Immature natural killer cell (primary cell): ENCODE measurements at regions not wholly inside any gene's neighbourhood (a gene's known extent, or its start where the extent isn't known, plus 50 kb on each side); places are given as distances from the start of the nearest gene placed in this dataset.
"Not testable (repeated sequence)": the region's sequence is repeated elsewhere in the genome, so short reads cannot be mapped to it uniquely, and the experiment has no call there.

Source experiments
- DNase-seq, 3 donors: peaks; one replicate each; pipeline ENCODE4 v3.0.0; 2022; ENCODE audit warnings: mixed read lengths in 1 of 3
- H3K27ac Mint-ChIP-seq, 6 donors: one replicate each; pipeline ENCODE4 v1.8.0; 2020; ENCODE audit warnings: mixed read lengths in 6 of 6, mild to moderate bottlenecking in 5 of 6, inconsistent platforms in 4 of 6, moderate library complexity in 3 of 6
- H3K27me3 Mint-ChIP-seq, 3 donors: one replicate each; pipeline ENCODE4 v1.8.0; 2020 to 2021; ENCODE audit warnings: low read depth in 3 of 3, mild to moderate bottlenecking in 3 of 3, mixed read lengths in 3 of 3, moderate library complexity in 3 of 3, inconsistent platforms in 1 of 3
- H3K36me3 Mint-ChIP-seq, 3 donors: one replicate each; pipeline ENCODE4 v1.8.0; 2020; ENCODE audit warnings: mixed read lengths in 3 of 3, inconsistent platforms in 2 of 3, mild to moderate bottlenecking in 2 of 3
- H3K4me1 Mint-ChIP-seq, 2 donors: one replicate each; pipeline ENCODE4 v1.8.0; 2020; ENCODE audit warnings: inconsistent platforms in 2 of 2, mild to moderate bottlenecking in 2 of 2, mixed read lengths in 2 of 2, moderate library complexity in 1 of 2
- H3K4me3 Mint-ChIP-seq, 5 donors: one replicate each; pipeline ENCODE4 v1.8.0; 2020; ENCODE audit warnings: mild to moderate bottlenecking in 5 of 5, mixed read lengths in 5 of 5, inconsistent platforms in 3 of 5, moderate library complexity in 3 of 5
- H3K9me3 Mint-ChIP-seq, 6 donors: one replicate each; pipeline ENCODE4 v1.8.0; 2020; ENCODE audit warnings: mild to moderate bottlenecking in 6 of 6, mixed read lengths in 6 of 6, inconsistent platforms in 4 of 6, moderate library complexity in 3 of 6

GRCh38 chr5:40198736-40199135, 481.0 kb upstream of the PTGER4 start:
- no peaks in the 10 kb centered on the region for H3K9me3 Mint-ChIP-seq
- no peak for DNase-seq
- no peak overlapping the region for H3K4me3 Mint-ChIP-seq
- peaks cover 0 to 7% of the 10 kb centered on the region in 2 donors for H3K4me1 Mint-ChIP-seq
- H3K36me3 Mint-ChIP-seq: no peaks in the 10 kb centered on the region
- no peak overlapping the region for H3K27ac Mint-ChIP-seq
- H3K27me3 Mint-ChIP-seq: peaks cover 0 to 2% (median 2%) of the 10 kb centered on the region in 3 donors

GRCh38 chr5:40195574-40195973, 484.1 kb upstream of the PTGER4 start:
- not testable (repeated sequence) for H3K9me3 Mint-ChIP-seq, H3K4me3 Mint-ChIP-seq, H3K27ac Mint-ChIP-seq, H3K4me1 Mint-ChIP-seq, H3K36me3 Mint-ChIP-seq, DNase-seq, H3K27me3 Mint-ChIP-seq

GRCh38 chr5:40191150-40191549, 488.6 kb upstream of the PTGER4 start:
- no peak for DNase-seq
- Mint-ChIP-seq H3K4me1 (no peaks in the 10 kb centered on the region), H3K4me3 (no peak overlapping the region), H3K9me3 (no peaks in the 10 kb centered on the region), H3K27ac (no peak overlapping the region), H3K27me3 (peaks cover 0 to 4% (median 0%) of the 10 kb centered on the region in 3 donors), H3K36me3 (no peaks in the 10 kb centered on the region)

GRCh38 chr5:40172721-40173120, 507.0 kb upstream of the PTGER4 start:
- Mint-ChIP-seq H3K27me3 (no peaks in the 10 kb centered on the region), H3K9me3 (peaks cover 0 to 13% (median 4%) of the 10 kb centered on the region in 6 donors), H3K4me1 (no peaks in the 10 kb centered on the region), H3K4me3 (no peak overlapping the region), H3K36me3 (peaks cover 8 to 9% (median 9%) of the 10 kb centered on the region in 3 donors), H3K27ac (no peak overlapping the region)
- DNase-seq: no peak

GRCh38 chr5:40171971-40172370, 507.7 kb upstream of the PTGER4 start:
- peaks cover 0 to 11% (median 3%) of the 10 kb centered on the region in 6 donors for H3K9me3 Mint-ChIP-seq
- no peak for DNase-seq
- no peak overlapping the region for H3K27ac Mint-ChIP-seq
- no peaks in the 10 kb centered on the region for H3K4me1 Mint-ChIP-seq
- no peaks in the 10 kb centered on the region for H3K27me3 Mint-ChIP-seq
- no peak overlapping the region for H3K4me3 Mint-ChIP-seq
- H3K36me3 Mint-ChIP-seq: peaks cover 6 to 9% (median 9%) of the 10 kb centered on the region in 3 donors

GRCh38 chr5:40167283-40167682, 512.4 kb upstream of the PTGER4 start:
- Mint-ChIP-seq H3K4me3 (no peak overlapping the region), H3K9me3 (peaks cover 0 to 6% (median 2%) of the 10 kb centered on the region in 6 donors), H3K4me1 (peaks cover 0 to 6% of the 10 kb centered on the region in 2 donors), H3K36me3 (peaks cover 0 to 6% (median 5%) of the 10 kb centered on the region in 3 donors), H3K27ac (no peak overlapping the region), H3K27me3 (no peaks in the 10 kb centered on the region)
- DNase-seq: no peak

GRCh38 chr5:40166802-40167201, 512.9 kb upstream of the PTGER4 start:
- Mint-ChIP-seq H3K36me3 (peaks cover 1 to 6% (median 5%) of the 10 kb centered on the region in 3 donors), H3K4me3 (no peak overlapping the region), H3K4me1 (peaks cover 0 to 6% of the 10 kb centered on the region in 2 donors), H3K27ac (no peak overlapping the region), H3K9me3 (peaks cover 0 to 6% (median 2%) of the 10 kb centered on the region in 6 donors), H3K27me3 (no peaks in the 10 kb centered on the region)
- no peak for DNase-seq

- peaks cover 0 to 6% of the 10 kb centered on the region in 2 donors for H3K4me1 Mint-ChIP-seq
- H3K36me3 Mint-ChIP-seq: peaks cover 5 to 6% (median 5%) of the 10 kb centered on the region in 3 donors
- H3K27ac Mint-ChIP-seq: no peak overlapping the region
- peaks cover 0 to 6% (median 2%) of the 10 kb centered on the region in 6 donors for H3K9me3 Mint-ChIP-seq
- no peaks in the 10 kb centered on the region for H3K27me3 Mint-ChIP-seq
- peak; percentile 4 to 34 (median 16) for DNase-seq
- H3K4me3 Mint-ChIP-seq: no peak overlapping the region
These were observed 513.7 kb upstream of the PTGER4 start for GRCh38 chr5:40165789-40166728.

GRCh38 chr5:40165106-40165788, 514.5 kb upstream of the PTGER4 start:
- H3K4me1 Mint-ChIP-seq: peaks cover 0 to 6% of the 10 kb centered on the region in 2 donors
- peaks cover 5 to 6% (median 5%) of the 10 kb centered on the region in 3 donors for H3K36me3 Mint-ChIP-seq
- no peak overlapping the region for H3K4me3 Mint-ChIP-seq
- H3K27ac Mint-ChIP-seq: no peak overlapping the region
- peaks cover 0 to 6% (median 0%) of the 10 kb centered on the region in 6 donors for H3K9me3 Mint-ChIP-seq
- no peak for DNase-seq
- no peaks in the 10 kb centered on the region for H3K27me3 Mint-ChIP-seq

- H3K27ac Mint-ChIP-seq: no peak overlapping the region
- no peak overlapping the region for H3K4me3 Mint-ChIP-seq
- no peaks in the 10 kb centered on the region for H3K9me3 Mint-ChIP-seq
- peaks cover 0 to 9% (median 0%) of the 10 kb centered on the region in 3 donors for H3K36me3 Mint-ChIP-seq
- H3K4me1 Mint-ChIP-seq: no peaks in the 10 kb centered on the region
- DNase-seq: no peak
- H3K27me3 Mint-ChIP-seq: peaks cover 0 to 5% (median 2%) of the 10 kb centered on the region in 3 donors
These were observed 519.3 kb upstream of the PTGER4 start for GRCh38 chr5:40160435-40160834.

- H3K4me3 Mint-ChIP-seq: no peak overlapping the region
- H3K36me3 Mint-ChIP-seq: peaks cover 0 to 4% (median 0%) of the 10 kb centered on the region in 3 donors
- H3K4me1 Mint-ChIP-seq: no peaks in the 10 kb centered on the region
- H3K27me3 Mint-ChIP-seq: peaks cover 2 to 11% (median 4%) of the 10 kb centered on the region in 3 donors
- H3K27ac Mint-ChIP-seq: no peak overlapping the region
- no peak for DNase-seq
- peaks cover 0 to 2% (median 0%) of the 10 kb centered on the region in 6 donors for H3K9me3 Mint-ChIP-seq
These were observed 525.5 kb upstream of the PTGER4 start for GRCh38 chr5:40154194-40154593.

GRCh38 chr5:40150896-40151295, 528.8 kb upstream of the PTGER4 start:
- Mint-ChIP-seq H3K36me3 (peaks cover 0 to 4% (median 0%) of the 10 kb centered on the region in 3 donors), H3K4me3 (no peak overlapping the region), H3K4me1 (no peaks in the 10 kb centered on the region), H3K9me3 (peaks cover 0 to 2% (median 0%) of the 10 kb centered on the region in 6 donors), H3K27me3 (peaks cover 2 to 6% (median 4%) of the 10 kb centered on the region in 3 donors), H3K27ac (no peak overlapping the region)
- DNase-seq: no peak

GRCh38 chr5:40141896-40142295, 537.8 kb upstream of the PTGER4 start:
- no peak for DNase-seq
- no peaks in the 10 kb centered on the region for H3K4me1 Mint-ChIP-seq
- H3K4me3 Mint-ChIP-seq: no peak overlapping the region
- H3K9me3 Mint-ChIP-seq: no peaks in the 10 kb centered on the region
- H3K36me3 Mint-ChIP-seq: peaks cover 0 to 4% (median 0%) of the 10 kb centered on the region in 3 donors
- peaks cover 0 to 11% (median 0%) of the 10 kb centered on the region in 3 donors for H3K27me3 Mint-ChIP-seq
- no peak overlapping the region for H3K27ac Mint-ChIP-seq

GRCh38 chr5:40141418-40141817, 538.3 kb upstream of the PTGER4 start:
- H3K9me3 Mint-ChIP-seq: no peaks in the 10 kb centered on the region
- no peaks in the 10 kb centered on the region for H3K4me1 Mint-ChIP-seq
- H3K27me3 Mint-ChIP-seq: peaks cover 0 to 11% (median 0%) of the 10 kb centered on the region in 3 donors
- no peak overlapping the region for H3K27ac Mint-ChIP-seq
- no peak for DNase-seq
- H3K4me3 Mint-ChIP-seq: no peak overlapping the region
- peaks cover 0 to 4% (median 0%) of the 10 kb centered on the region in 3 donors for H3K36me3 Mint-ChIP-seq
